ENCODE measurements at regions not wholly inside any gene's neighbourhood (a gene's known extent, or its start where the extent isn't known, plus 50 kb on each side); places are given as distances from the start of the nearest gene placed in this dataset.

DNA sequence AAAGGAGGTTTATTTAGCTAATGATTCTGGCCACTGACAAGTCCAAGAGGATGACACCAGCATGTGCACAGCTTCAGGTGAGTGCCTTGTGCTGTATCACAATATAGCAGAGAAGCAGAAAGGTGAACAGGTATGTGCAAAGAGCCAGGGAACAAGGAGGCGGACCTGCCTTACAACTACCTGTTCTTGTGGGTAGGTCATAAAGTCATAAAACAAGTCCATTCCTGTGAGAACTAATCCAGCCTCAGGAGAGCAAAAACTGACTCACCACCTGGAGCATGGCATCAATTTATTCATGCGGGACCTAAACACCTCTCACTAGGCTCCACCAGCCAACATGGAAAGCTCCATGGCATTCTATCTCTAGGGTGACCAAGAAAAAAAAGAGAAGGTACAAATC lies 234.2 kb downstream of the ASXL3 start:
- Histone ChIP-seq H3K4me1 (ENCODE audit: insufficient read depth, low read length) (no peaks in the 10 kb centered on the region), H3K4me3 (ENCODE audit: low read depth in 1 of 2, low read length in 2 of 2) (no peak overlapping the region), H3K36me3 (ENCODE audit: insufficient read depth, low read length) (no peaks in the 10 kb centered on the region), H3K27ac (ENCODE audit: low read depth, low read length) (no peak overlapping the region), H3K9ac (ENCODE audit: low read length) (no peak overlapping the region), H3K27me3 (ENCODE audit: control insufficient read depth in 1 of 2, insufficient read depth in 2 of 2, low read length in 2 of 2) (no peaks in the 10 kb centered on the region), H3K9me3 (ENCODE audit: low read length) (no peaks in the 10 kb centered on the region)

DNA sequence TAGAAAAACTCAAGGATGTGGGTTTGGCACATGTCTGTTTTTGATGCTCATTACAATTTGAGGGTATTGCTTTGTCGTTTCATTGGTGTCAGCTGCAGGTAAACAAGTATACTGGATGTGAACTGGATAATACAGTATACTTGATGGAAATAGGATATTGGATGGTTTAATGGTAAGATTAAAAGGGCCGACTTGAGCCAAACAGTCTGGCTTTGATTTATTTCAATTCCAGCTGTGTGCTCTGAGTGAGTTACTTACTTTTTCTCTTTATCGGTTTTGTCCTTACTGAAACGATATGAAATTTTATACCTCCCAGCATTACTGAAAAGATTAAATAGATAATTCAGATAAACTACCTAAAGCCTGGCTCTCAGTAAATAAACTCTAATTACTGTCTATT lies 227.6 kb downstream of the ASXL3 start:
- Histone ChIP-seq H3K4me3 (ENCODE audit: low read depth in 1 of 2, low read length in 2 of 2) (no peak overlapping the region), H3K36me3 (ENCODE audit: insufficient read depth, low read length) (no peaks in the 10 kb centered on the region), H3K9me3 (ENCODE audit: low read length) (no peaks in the 10 kb centered on the region), H3K27me3 (ENCODE audit: control insufficient read depth in 1 of 2, insufficient read depth in 2 of 2, low read length in 2 of 2) (no peaks in the 10 kb centered on the region), H3K9ac (ENCODE audit: low read length) (no peak overlapping the region), H3K27ac (ENCODE audit: low read depth, low read length) (no peak overlapping the region), H3K4me1 (ENCODE audit: insufficient read depth, low read length) (no peaks in the 10 kb centered on the region)

DNA sequence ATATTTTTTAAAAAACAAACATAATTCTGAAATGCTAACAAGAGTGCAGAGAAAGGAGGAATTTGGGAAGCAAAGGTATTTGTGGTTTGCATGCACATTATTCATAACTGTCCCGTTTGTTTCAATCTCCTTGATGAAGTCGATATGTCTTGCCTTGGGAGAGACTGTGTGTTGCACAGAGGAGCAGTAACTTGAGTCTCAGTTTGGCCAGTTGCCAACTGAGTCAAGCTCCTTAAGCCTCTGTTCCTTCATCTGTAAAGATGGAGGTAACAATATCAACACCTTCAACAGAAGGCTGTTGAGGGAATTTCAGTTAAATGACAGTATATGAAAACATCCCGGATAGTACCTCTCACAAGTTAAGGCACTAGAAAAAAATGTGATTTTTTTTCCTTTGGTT lies 226.2 kb downstream of the ASXL3 start:
- H3K4me3 ChIP-seq (ENCODE audit: low read depth in 1 of 2, low read length in 2 of 2) = no peak overlapping the region
- H3K27me3 ChIP-seq (ENCODE audit: control insufficient read depth in 1 of 2, insufficient read depth in 2 of 2, low read length in 2 of 2) = no peaks in the 10 kb centered on the region
- H3K27ac ChIP-seq (ENCODE audit: low read depth, low read length) = no peak overlapping the region
- H3K9me3 ChIP-seq (ENCODE audit: low read length) = no peaks in the 10 kb centered on the region
- H3K9ac ChIP-seq (ENCODE audit: low read length) = no peak overlapping the region
- no peaks in the 10 kb centered on the region for H3K36me3 ChIP-seq (ENCODE audit: insufficient read depth, low read length)
- no peaks in the 10 kb centered on the region for H3K4me1 ChIP-seq (ENCODE audit: insufficient read depth, low read length)

DNA sequence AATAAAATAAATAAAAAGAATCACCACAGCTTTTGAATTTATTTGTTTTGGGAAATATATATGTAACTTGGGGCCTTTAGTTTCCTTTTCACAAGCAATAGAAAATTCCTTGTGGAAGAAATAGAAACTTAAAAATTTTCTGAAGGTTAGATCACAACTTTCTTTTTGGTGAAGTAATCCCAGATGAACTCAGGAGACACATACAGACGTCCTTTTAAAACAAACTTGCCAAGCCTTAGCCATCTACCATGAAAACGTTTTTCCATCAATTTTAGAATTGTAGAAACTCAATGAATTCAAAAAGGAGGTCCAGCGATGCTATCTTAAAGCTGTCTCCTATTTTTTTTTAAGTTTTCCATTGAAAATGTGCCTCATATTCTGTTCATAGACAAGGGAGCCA lies 225.6 kb downstream of the ASXL3 start:
- no peak overlapping the region for H3K9ac ChIP-seq (ENCODE audit: low read length)
- no peaks in the 10 kb centered on the region for H3K9me3 ChIP-seq (ENCODE audit: low read length)
- no peaks in the 10 kb centered on the region for H3K27me3 ChIP-seq (ENCODE audit: control insufficient read depth in 1 of 2, insufficient read depth in 2 of 2, low read length in 2 of 2)
- H3K4me1 ChIP-seq (ENCODE audit: insufficient read depth, low read length) = no peaks in the 10 kb centered on the region
- H3K4me3 ChIP-seq (ENCODE audit: low read depth in 1 of 2, low read length in 2 of 2) = no peak overlapping the region
- no peak overlapping the region for H3K27ac ChIP-seq (ENCODE audit: low read depth, low read length)
- no peaks in the 10 kb centered on the region for H3K36me3 ChIP-seq (ENCODE audit: insufficient read depth, low read length)

DNA sequence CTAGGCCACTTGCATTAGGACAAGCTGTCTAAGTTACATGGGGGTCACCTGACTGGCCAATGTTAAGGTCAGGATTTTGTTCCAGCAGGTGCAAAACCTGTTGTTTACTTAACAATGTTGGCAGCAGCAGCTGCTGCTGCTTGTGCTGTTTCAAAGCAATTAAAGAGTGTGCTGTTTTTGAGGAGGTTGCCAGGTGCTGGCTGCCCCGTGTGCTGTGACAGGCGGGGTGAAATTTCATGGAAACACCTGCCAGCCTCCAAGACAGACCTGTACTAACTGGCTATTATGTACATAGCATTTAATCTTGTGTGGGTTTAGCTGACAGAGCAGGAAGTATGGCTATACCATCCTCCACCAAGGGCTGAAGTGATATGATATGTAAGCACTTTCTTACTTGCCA lies 224.9 kb downstream of the ASXL3 start:
- Histone ChIP-seq H3K27ac (ENCODE audit: low read depth, low read length) (no peak overlapping the region), H3K4me3 (ENCODE audit: low read depth in 1 of 2, low read length in 2 of 2) (no peak overlapping the region), H3K4me1 (ENCODE audit: insufficient read depth, low read length) (no peaks in the 10 kb centered on the region), H3K36me3 (ENCODE audit: insufficient read depth, low read length) (no peaks in the 10 kb centered on the region), H3K27me3 (ENCODE audit: control insufficient read depth in 1 of 2, insufficient read depth in 2 of 2, low read length in 2 of 2) (no peaks in the 10 kb centered on the region), H3K9me3 (ENCODE audit: low read length) (no peaks in the 10 kb centered on the region), H3K9ac (ENCODE audit: low read length) (no peak overlapping the region)
